ENCODE measurements at regions not wholly inside any gene's neighbourhood (a gene's known extent, or its start where the extent isn't known, plus 50 kb on each side); places are given as distances from the start of the nearest gene placed in this dataset.

GRCh38 chr7:54186336-54186735 is 355.8 kb upstream of the VSTM2A start:
- no peaks in the 10 kb centered on the region for H3K9me3 ChIP-seq
- H3K4me1 ChIP-seq: no peaks in the 10 kb centered on the region
- DNase-seq: no peak
- H3K27ac ChIP-seq: no peak overlapping the region
- intact Hi-C loops (cut with DNase I): no loop called here
- TF ChIP-seq, protein P1, sequence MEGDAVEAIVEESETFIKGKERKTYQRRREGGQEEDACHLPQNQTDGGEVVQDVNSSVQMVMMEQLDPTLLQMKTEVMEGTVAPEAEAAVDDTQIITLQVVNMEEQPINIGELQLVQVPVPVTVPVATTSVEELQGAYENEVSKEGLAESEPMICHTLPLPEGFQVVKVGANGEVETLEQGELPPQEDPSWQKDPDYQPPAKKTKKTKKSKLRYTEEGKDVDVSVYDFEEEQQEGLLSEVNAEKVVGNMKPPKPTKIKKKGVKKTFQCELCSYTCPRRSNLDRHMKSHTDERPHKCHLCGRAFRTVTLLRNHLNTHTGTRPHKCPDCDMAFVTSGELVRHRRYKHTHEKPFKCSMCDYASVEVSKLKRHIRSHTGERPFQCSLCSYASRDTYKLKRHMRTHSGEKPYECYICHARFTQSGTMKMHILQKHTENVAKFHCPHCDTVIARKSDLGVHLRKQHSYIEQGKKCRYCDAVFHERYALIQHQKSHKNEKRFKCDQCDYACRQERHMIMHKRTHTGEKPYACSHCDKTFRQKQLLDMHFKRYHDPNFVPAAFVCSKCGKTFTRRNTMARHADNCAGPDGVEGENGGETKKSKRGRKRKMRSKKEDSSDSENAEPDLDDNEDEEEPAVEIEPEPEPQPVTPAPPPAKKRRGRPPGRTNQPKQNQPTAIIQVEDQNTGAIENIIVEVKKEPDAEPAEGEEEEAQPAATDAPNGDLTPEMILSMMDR (IDR thresholded peaks at IDR 0.05): no peak
- TF ChIP-seq POLR2A (IDR thresholded peaks at IDR 0.05): no peak
- no peaks in the 10 kb centered on the region for H3K27me3 ChIP-seq
- no peaks in the 10 kb centered on the region for H3K36me3 ChIP-seq
- no peak overlapping the region for H3K4me3 ChIP-seq

- intact Hi-C loops (cut with DNase I): no loop called here
- WGBS, 2 donors: 58 to 59% methylated on average over 8 of the region's 8 CpGs
- Histone ChIP-seq H3K36me3 (no peaks in the 10 kb centered on the region), H3K9me3 (no peaks in the 10 kb centered on the region), H3K27me3 (no peaks in the 10 kb centered on the region), H3K4me3 (no peak overlapping the region), H3K27ac (no peak overlapping the region), H3K4me1 (no peaks in the 10 kb centered on the region)
- TF ChIP-seq POLR2A (IDR thresholded peaks at IDR 0.05): no peak
- TF ChIP-seq, protein P1 (IDR thresholded peaks at IDR 0.05): no peak
- DNase-seq: no peak
These were observed 354.1 kb upstream of the VSTM2A start for GRCh38 chr7:54187886-54188685.

DNA sequence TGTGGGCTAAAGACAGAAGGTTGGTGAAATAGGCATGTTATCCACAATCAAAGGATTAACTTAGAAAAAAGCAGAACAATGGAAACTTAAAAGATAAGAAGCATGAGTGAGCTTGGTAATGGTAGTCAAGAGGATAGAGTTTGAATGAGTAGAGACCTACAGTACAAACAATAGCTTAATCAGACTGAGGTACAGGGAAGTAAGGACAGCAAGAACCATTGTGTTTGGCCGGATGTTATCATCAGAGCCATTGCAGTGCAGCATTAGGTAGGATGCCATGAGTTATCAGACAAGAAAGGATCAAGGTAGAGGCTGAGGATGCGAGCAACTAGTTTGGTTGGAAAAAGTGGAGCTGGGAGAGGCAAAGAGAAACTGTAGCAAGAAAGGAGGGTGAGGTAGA is 353.3 kb upstream of the VSTM2A start:
- WGBS, 2 donors: 64 to 68% methylated on average over 2 of the region's 2 CpGs
- H3K4me1 ChIP-seq: no peaks in the 10 kb centered on the region
- H3K9me3 ChIP-seq: no peaks in the 10 kb centered on the region
- H3K4me3 ChIP-seq: no peak overlapping the region
- H3K27me3 ChIP-seq: no peaks in the 10 kb centered on the region
- TF ChIP-seq, protein P1 (IDR thresholded peaks at IDR 0.05): no peak
- TF ChIP-seq POLR2A (IDR thresholded peaks at IDR 0.05): no peak
- intact Hi-C loops (cut with DNase I): no loop called here
- no peak for DNase-seq
- no peak overlapping the region for H3K27ac ChIP-seq
- no peaks in the 10 kb centered on the region for H3K36me3 ChIP-seq

DNA sequence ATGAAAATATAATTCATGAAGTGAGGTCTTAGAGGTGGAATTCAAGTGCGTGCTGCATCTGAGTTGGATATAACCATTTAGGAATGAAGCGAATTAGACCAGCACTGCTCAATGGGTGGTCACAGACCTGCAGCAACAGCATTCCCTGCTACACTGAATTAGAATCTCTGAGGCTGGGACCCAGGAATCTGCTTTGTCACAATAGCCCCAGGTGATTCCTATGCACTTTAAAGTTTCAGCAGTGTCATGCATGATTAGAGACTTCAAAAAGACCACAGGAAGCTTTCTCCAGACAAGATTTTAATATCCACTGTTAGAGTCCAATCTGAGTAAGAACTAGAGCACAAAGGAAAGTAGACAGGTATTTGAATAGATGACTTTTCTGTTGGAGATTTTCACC is 352.8 kb upstream of the VSTM2A start:
- H3K27me3 ChIP-seq: no peaks in the 10 kb centered on the region
- no peak for TF ChIP-seq POLR2A (IDR thresholded peaks at IDR 0.05)
- TF ChIP-seq, protein P1 (IDR thresholded peaks at IDR 0.05): no peak
- H3K4me1 ChIP-seq: no peaks in the 10 kb centered on the region
- 72 to 76% methylated on average over 2 of the region's 2 CpGs for WGBS, 2 donors
- DNase-seq: no peak
- no peaks in the 10 kb centered on the region for H3K36me3 ChIP-seq
- no peak overlapping the region for H3K4me3 ChIP-seq
- H3K9me3 ChIP-seq: no peaks in the 10 kb centered on the region
- intact Hi-C loops (cut with DNase I): no loop called here
- no peak overlapping the region for H3K27ac ChIP-seq

DNA sequence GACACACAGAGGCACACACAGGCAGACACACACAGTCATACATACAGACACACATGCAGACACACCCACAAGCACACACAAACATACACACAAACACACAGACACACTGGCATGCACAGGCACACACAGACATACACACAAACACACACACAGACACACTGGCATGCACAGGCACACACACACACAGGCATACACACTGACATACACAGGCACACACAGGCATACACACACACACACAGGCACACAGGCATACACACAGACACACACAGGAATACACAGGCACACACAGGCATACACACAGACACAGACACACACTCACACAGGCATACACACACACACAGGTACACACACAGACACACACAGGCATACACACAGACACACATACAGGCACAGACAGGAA is 340.7 kb upstream of the VSTM2A start:
- H3K27ac ChIP-seq: no peak overlapping the region
- H3K9me3 ChIP-seq: no peaks in the 10 kb centered on the region
- intact Hi-C loops (cut with DNase I): no loop called here
- TF ChIP-seq, protein P1 (IDR thresholded peaks at IDR 0.05): no peak
- TF ChIP-seq POLR2A (IDR thresholded peaks at IDR 0.05): no peak
- H3K27me3 ChIP-seq: no peaks in the 10 kb centered on the region
- no peak overlapping the region for H3K4me3 ChIP-seq
- no peaks in the 10 kb centered on the region for H3K4me1 ChIP-seq
- no peak for DNase-seq
- H3K36me3 ChIP-seq: no peaks in the 10 kb centered on the region
